ENCODE measurements at regions not wholly inside any gene's neighbourhood (a gene's known extent, or its start where the extent isn't known, plus 50 kb on each side); places are given as distances from the start of the nearest gene placed in this dataset.

- TF ChIP-seq GATA2 (IDR thresholded peaks at IDR 0.05; ENCODE audit: low read depth, low read length), result no peak
- no peak for TF ChIP-seq GATA3 (IDR thresholded peaks at IDR 0.05; ENCODE audit: low read depth, low read length)
Measured at GRCh38 chr21:31397030-31397429, 53.0 kb upstream of the TIAM1 start.

Data from SH-SY5Y (cell line).